ENCODE measurements at regions not wholly inside any gene's neighbourhood (a gene's known extent, or its start where the extent isn't known, plus 50 kb on each side); places are given as distances from the start of the nearest gene placed in this dataset.

GRCh38 chr2:58740426-58740825 is 499.3 kb upstream of the FANCL start:
- Mint-ChIP-seq H3K4me1 (ENCODE audit: low read depth in 2 of 2) (no peaks in the 10 kb centered on the region), H3K36me3 (no peaks in the 10 kb centered on the region), H3K27ac (no peak overlapping the region), H3K4me3 (no peak overlapping the region), H3K9me3 (peaks cover 7% of the 10 kb centered on the region), H3K27me3 (peaks cover 0 to 5% of the 10 kb centered on the region in 2 donors)
- ATAC-seq, result no peak
- DNase-seq (ENCODE audit: low spot score), result no peak

- H3K4me1 Mint-ChIP-seq (ENCODE audit: low read depth in 2 of 2), result no peaks in the 10 kb centered on the region
- H3K36me3 Mint-ChIP-seq, result no peaks in the 10 kb centered on the region
- peaks cover 0 to 5% of the 10 kb centered on the region in 2 donors for H3K27me3 Mint-ChIP-seq
- H3K4me3 Mint-ChIP-seq, result no peak overlapping the region
- DNase-seq (ENCODE audit: low spot score) (no peak), ATAC-seq (no peak)
- H3K27ac Mint-ChIP-seq, result no peak overlapping the region
- peaks cover 7% of the 10 kb centered on the region for H3K9me3 Mint-ChIP-seq
These were observed 497.9 kb upstream of the FANCL start for GRCh38 chr2:58739033-58739432.

- Mint-ChIP-seq H3K4me1 (ENCODE audit: low read depth in 2 of 2) (no peaks in the 10 kb centered on the region), H3K9me3 (peaks cover 3% of the 10 kb centered on the region), H3K27ac (no peak overlapping the region), H3K4me3 (no peak overlapping the region), H3K27me3 (peaks cover 0 to 9% of the 10 kb centered on the region in 2 donors), H3K36me3 (no peaks in the 10 kb centered on the region)
- DNase-seq (ENCODE audit: low spot score) (no peak), ATAC-seq (no peak)
These were observed 493.2 kb upstream of the FANCL start for GRCh38 chr2:58734365-58734764.

- Mint-ChIP-seq H3K9me3 (peaks cover 2% of the 10 kb centered on the region), H3K36me3 (no peaks in the 10 kb centered on the region), H3K27me3 (peaks cover 0 to 8% of the 10 kb centered on the region in 2 donors), H3K4me3 (no peak overlapping the region), H3K4me1 (ENCODE audit: low read depth in 2 of 2) (no peaks in the 10 kb centered on the region), H3K27ac (no peak overlapping the region)
- DNase-seq (ENCODE audit: low spot score) (no peak), ATAC-seq (no peak)
These were observed 491.9 kb upstream of the FANCL start for GRCh38 chr2:58732999-58733398.

GRCh38 chr2:58731488-58731869 is 490.4 kb upstream of the FANCL start:
- peaks cover 0 to 4% of the 10 kb centered on the region in 2 donors for H3K27me3 Mint-ChIP-seq
- DNase-seq (ENCODE audit: low spot score) (no peak), ATAC-seq (no peak)
- no peak overlapping the region for H3K4me3 Mint-ChIP-seq
- no peak overlapping the region for H3K27ac Mint-ChIP-seq
- no peaks in the 10 kb centered on the region for H3K9me3 Mint-ChIP-seq
- no peaks in the 10 kb centered on the region for H3K4me1 Mint-ChIP-seq (ENCODE audit: low read depth in 2 of 2)
- no peaks in the 10 kb centered on the region for H3K36me3 Mint-ChIP-seq

GRCh38 chr2:58730764-58731487 is 489.8 kb upstream of the FANCL start:
- H3K36me3 Mint-ChIP-seq, result no peaks in the 10 kb centered on the region
- no peak overlapping the region for H3K4me3 Mint-ChIP-seq
- H3K27ac Mint-ChIP-seq, result no peak overlapping the region
- ATAC-seq, result no peak
- H3K27me3 Mint-ChIP-seq, result peaks cover 0 to 4% of the 10 kb centered on the region in 2 donors
- no peaks in the 10 kb centered on the region for H3K9me3 Mint-ChIP-seq
- H3K4me1 Mint-ChIP-seq (ENCODE audit: low read depth in 2 of 2), result no peaks in the 10 kb centered on the region
- DNase-seq (ENCODE audit: low spot score), result no peak

DNA sequence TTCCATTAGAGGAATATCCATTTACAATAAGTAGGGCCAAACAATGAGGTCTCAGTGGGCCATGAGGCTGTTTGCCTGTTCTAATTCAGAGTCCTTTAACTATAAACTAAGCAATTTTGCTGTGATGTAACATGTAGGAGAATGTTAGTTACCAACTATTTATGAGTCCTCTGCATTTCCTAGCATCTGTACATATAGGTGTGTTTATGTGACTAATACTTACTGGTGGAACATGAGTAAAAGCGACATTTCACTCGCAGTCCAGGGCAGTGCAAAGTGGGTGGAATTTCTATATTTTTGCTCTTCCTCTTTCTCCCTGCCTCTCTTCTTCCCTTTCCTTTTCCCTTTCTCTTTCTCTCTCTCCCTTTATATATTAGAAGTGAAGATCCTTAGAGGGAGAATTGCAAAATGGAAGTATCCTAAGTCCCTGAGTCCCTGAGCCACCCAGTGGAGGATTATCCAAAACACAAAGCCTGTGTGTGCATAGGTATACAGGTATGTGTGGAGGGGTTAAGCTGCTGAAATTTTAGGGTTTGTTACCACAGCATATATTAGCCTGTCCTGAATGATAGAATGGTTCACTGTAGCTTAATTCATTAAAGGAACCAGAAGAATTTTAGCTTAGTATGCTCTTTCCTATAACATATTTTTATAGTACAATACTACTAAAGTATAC is 487.0 kb upstream of the FANCL start:
- H3K4me1 Mint-ChIP-seq (ENCODE audit: low read depth in 2 of 2), result no peaks in the 10 kb centered on the region
- H3K9me3 Mint-ChIP-seq, result no peaks in the 10 kb centered on the region
- no peak overlapping the region for H3K4me3 Mint-ChIP-seq
- H3K36me3 Mint-ChIP-seq, result no peaks in the 10 kb centered on the region
- peaks cover 0 to 4% of the 10 kb centered on the region in 2 donors for H3K27me3 Mint-ChIP-seq
- DNase-seq (ENCODE audit: low spot score), result no peak
- ATAC-seq, result no peak
- H3K27ac Mint-ChIP-seq, result no peak overlapping the region

DNA sequence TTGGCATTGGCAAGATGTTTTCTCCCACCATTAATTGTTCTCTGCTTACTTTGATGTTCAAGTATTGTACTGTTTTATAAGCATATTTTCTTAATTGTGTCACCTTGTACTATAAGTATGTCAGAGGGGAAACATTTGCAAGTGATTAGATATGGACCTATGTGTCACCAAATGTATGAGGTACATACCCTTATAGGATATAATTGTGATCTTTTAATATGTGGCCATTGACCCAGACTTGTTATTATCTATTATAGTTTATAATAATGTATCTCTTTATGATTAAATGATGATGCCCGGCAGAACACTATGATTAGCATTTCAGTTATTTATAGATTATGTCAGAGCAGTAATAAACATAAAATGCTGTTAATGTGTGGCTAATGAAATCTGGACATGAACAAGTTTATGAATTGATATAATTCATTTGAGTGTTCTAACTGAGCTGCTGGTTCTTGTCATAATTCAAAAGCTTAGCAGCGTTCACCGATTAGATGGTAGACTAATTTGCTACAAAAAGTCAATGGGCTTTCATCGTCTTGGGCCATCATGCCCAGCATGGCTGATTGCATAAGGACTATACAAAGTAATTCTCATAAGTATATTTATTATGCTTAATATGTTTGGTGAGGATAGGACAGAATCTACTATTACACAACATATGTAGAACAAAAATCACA is 480.9 kb upstream of the FANCL start:
- Mint-ChIP-seq H3K9me3 (no peaks in the 10 kb centered on the region), H3K27ac (no peak overlapping the region), H3K4me3 (no peak overlapping the region), H3K27me3 (peaks cover 0 to 4% of the 10 kb centered on the region in 2 donors), H3K36me3 (no peaks in the 10 kb centered on the region), H3K4me1 (ENCODE audit: low read depth in 2 of 2) (no peaks in the 10 kb centered on the region)
- ATAC-seq (no peak), DNase-seq (ENCODE audit: low spot score) (no peak)

GRCh38 chr2:58720770-58721697 is 479.9 kb upstream of the FANCL start:
- no peak for DNase-seq (ENCODE audit: low spot score)
- Mint-ChIP-seq H3K27me3 (peaks cover 0 to 5% of the 10 kb centered on the region in 2 donors), H3K36me3 (no peaks in the 10 kb centered on the region), H3K9me3 (no peaks in the 10 kb centered on the region), H3K4me3 (no peak overlapping the region), H3K27ac (no peak overlapping the region), H3K4me1 (ENCODE audit: low read depth in 2 of 2) (no peaks in the 10 kb centered on the region)
- ATAC-seq, result no peak

DNA sequence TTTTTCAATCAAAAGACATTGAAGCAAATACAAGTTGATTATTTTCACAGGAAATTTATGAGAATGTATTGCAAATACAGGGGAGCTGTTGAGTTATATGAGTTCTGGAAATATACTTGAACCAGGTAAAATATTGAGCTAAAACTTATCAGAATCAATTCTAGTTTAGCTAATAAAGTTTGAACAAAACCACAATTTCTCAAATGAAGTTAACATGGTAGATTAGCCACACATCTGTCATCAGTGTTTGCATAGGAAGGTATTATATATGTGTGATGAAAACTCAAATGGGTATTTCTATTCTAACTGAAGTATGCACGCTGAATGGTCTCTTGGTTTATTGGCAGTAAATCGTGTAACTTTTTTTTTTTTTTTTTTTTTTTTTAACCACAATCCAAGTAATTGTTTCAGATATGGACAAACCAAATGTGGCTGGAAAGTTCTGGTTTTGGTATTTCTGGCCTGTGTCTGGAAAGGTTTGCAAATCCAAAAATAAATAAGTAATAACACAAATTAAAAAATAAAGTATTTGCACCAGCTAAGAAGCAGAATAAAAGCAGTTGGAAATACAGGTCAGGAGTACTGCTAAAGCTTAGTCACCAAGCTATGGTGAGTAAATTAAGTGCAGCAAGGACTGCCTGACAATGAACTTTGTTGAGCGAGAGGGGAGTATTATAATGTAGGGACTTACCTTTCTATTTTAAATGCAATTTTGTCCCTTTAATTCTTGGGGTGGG is 479.1 kb upstream of the FANCL start:
- no peak for ATAC-seq
- H3K9me3 Mint-ChIP-seq, result no peaks in the 10 kb centered on the region
- H3K27ac Mint-ChIP-seq, result no peak overlapping the region
- H3K27me3 Mint-ChIP-seq, result peaks cover 0 to 5% of the 10 kb centered on the region in 2 donors
- no peak overlapping the region for H3K4me3 Mint-ChIP-seq
- H3K4me1 Mint-ChIP-seq (ENCODE audit: low read depth in 2 of 2), result no peaks in the 10 kb centered on the region
- no peaks in the 10 kb centered on the region for H3K36me3 Mint-ChIP-seq
- DNase-seq (ENCODE audit: low spot score), result no peak

GRCh38 chr2:58715344-58715743 is 474.2 kb upstream of the FANCL start:
- no peaks in the 10 kb centered on the region for H3K9me3 Mint-ChIP-seq
- no peak overlapping the region for H3K4me3 Mint-ChIP-seq

DNA sequence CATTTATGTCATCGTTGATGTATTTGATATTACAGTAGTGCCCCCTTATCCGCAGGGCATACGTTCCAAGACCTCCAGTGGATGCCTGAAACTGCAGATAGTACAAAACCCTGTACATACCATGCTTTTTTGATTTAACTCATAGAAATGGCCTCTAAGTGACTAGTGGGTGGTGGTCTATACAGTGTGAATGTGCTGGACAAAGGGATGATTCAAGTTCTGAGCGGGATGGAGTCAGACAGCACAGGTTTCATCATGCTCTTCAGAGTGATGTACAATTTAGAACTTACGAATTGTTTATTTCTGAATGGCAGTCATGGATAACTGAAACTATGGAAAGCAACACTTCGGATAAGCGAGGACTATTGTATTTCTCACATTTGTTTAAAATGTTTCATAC is 473.1 kb upstream of the FANCL start:
- Mint-ChIP-seq H3K4me3 (no peak overlapping the region), H3K4me1 (ENCODE audit: low read depth in 2 of 2) (no peaks in the 10 kb centered on the region), H3K27me3 (peaks cover 0 to 5% of the 10 kb centered on the region in 2 donors), H3K27ac (no peak overlapping the region), H3K36me3 (no peaks in the 10 kb centered on the region), H3K9me3 (peaks cover 4% of the 10 kb centered on the region)
- DNase-seq (ENCODE audit: low spot score) (no peak), ATAC-seq (no peak)

More at GRCh38 chr2:58715344-58715743, 474.2 kb upstream of the FANCL start:
- Mint-ChIP-seq H3K4me1 (ENCODE audit: low read depth in 2 of 2) (no peaks in the 10 kb centered on the region), H3K36me3 (no peaks in the 10 kb centered on the region), H3K27ac (no peak overlapping the region), H3K27me3 (peaks cover 0 to 5% of the 10 kb centered on the region in 2 donors)
- DNase-seq (ENCODE audit: low spot score) (no peak), ATAC-seq (no peak)

- H3K4me1 Mint-ChIP-seq (ENCODE audit: low read depth in 2 of 2), result no peaks in the 10 kb centered on the region
- no peak for ATAC-seq
These were observed 469.7 kb upstream of the FANCL start for GRCh38 chr2:58710795-58711279.

More at GRCh38 chr2:58710795-58711279, 469.7 kb upstream of the FANCL start:
- Mint-ChIP-seq H3K27ac (no peak overlapping the region), H3K27me3 (peaks cover 0 to 9% of the 10 kb centered on the region in 2 donors), H3K9me3 (peaks cover 4% of the 10 kb centered on the region), H3K36me3 (no peaks in the 10 kb centered on the region), H3K4me3 (no peak overlapping the region)
- DNase-seq (ENCODE audit: low spot score), result no peak

Data from natural killer cell treated with Interleukin-12 subunit alpha and Interleukin-12 subunit beta and Interleukin-15 and Interleukin-18, amount 100 ng/mL, for 72 hours (primary cell).